ENCODE measurements at regions not wholly inside any gene's neighbourhood (a gene's known extent, or its start where the extent isn't known, plus 50 kb on each side); places are given as distances from the start of the nearest gene placed in this dataset.
A peak's percentile ranks its signal among the peaks of the same experiment; 100 is the strongest.

- peak in 1 of 2 experiments; percentile 30; a peak in 1 of 4 replicates for TF ChIP-seq HMGXB4 (CRISPR knock-in tag; IDR thresholded peaks at IDR 0.05; ENCODE audit: borderline replicate concordance in 1 of 2, low read depth in 1 of 2)
- 0 out of 2 replicates have a peak, but pooled peaks have one; percentile 16 for TF ChIP-seq ZNF543 (CRISPR knock-in tag; IDR thresholded peaks at IDR 0.05)
Observed at GRCh38 chr1:234769284-234769985, 159.5 kb upstream of the IRF2BP2 start (continued).

- ChIA-PET CTCF (ENCODE audit: low intra/inter-chr PET ratio, low total read pairs) (no interaction called here), POLR2A (interaction anchor here (0.7 to 9.3 kb wide), 23 partner anchors 8 to 315 kb away, joined by 3 to 97 read pairs (median 5); no protein-coding TSS in a partner anchor)
- DNase-seq (ENCODE audit: low spot score) (peak; percentile 78), ATAC-seq (peak; percentile 69), FAIRE-seq (peak; percentile 81)
- in situ Hi-C loops (cut with HindIII; ENCODE audit: extremely low pct_ligation_motif_present, low pct_unique_long_range_greater_than_20kb) = no loop called here
- Histone ChIP-seq H2AFZ (ENCODE audit: low read length) (no peak overlapping the region), H3K27ac (ENCODE audit: extremely low read length, insufficient read depth, low read length) (peak overlapping the region; percentile 79), H3K79me2 (ENCODE audit: insufficient read depth, low read length) (no peaks in the 10 kb centered on the region), H3K4me1 (ENCODE audit: insufficient read depth, low read length) (peaks cover 92% of the 10 kb centered on the region), H4K20me1 (ENCODE audit: insufficient read depth, low read length) (no peaks in the 10 kb centered on the region), H3K4me3 (replicated peaks in 1 of 3; ENCODE audit: insufficient read depth in 1 of 3, low read depth in 2 of 3, low read length in 3 of 3) (peak overlapping the region; percentile 27 to 59 (median 34); a peak in 5 of 6 replicates), H3K27me3 (ENCODE audit: control insufficient read depth in 1 of 2, insufficient read depth in 2 of 2, low read length in 2 of 2) (no peaks in the 10 kb centered on the region), H3K9me3 (ENCODE audit: low read length) (no peaks in the 10 kb centered on the region), H3K9ac (ENCODE audit: insufficient read depth, low read depth, low read length) (peak overlapping the region; percentile 68), H3K4me2 (ENCODE audit: low read depth, low read length) (peak overlapping the region; percentile 78), H3K36me3 (replicated peaks in 1 of 2; ENCODE audit: control insufficient read depth in 1 of 2, insufficient read depth in 2 of 2, low read length in 2 of 2) (no peaks in the 10 kb centered on the region)
- 15% methylated on average over 10 of the region's 16 CpGs for WGBS (ENCODE audit: low lambda C conversion rate)
- intact Hi-C loops (cut with micrococcal nuclease; ENCODE audit: unreplicated experiment) = loop anchor here (1.0 to 2.0 kb wide), 2 partner anchors 37 to 44 kb away; no protein-coding TSS in a partner anchor
- BruUV-seq (replicated peaks) = no TSS peak
- TF ChIP-seq ZGPAT (CRISPR knock-in tag; IDR thresholded peaks at IDR 0.05) (peak; percentile 52; the same call in 1 of the 2 replicates), NR0B2 (CRISPR knock-in tag; IDR thresholded peaks at IDR 0.05) (no peak), PHF5A (CRISPR knock-in tag; IDR thresholded peaks at IDR 0.05; ENCODE audit: low read depth, unreplicated experiment) (no peak), CBX5 (CRISPR knock-in tag; IDR thresholded peaks at IDR 0.05; ENCODE audit: borderline replicate concordance) (no peak; the same call in 1 of the 2 replicates), FOXO4 (CRISPR knock-in tag; conservative IDR thresholded peaks at IDR 0.05) (no peak), SOX6 (IDR thresholded peaks at IDR 0.05) (no peak), SOX6 (CRISPR knock-in tag; IDR thresholded peaks at IDR 0.05) (peak; percentile 56), MXD1 (CRISPR knock-in tag; IDR thresholded peaks at IDR 0.05) (no peak), CBFB (CRISPR knock-in tag; IDR thresholded peaks at IDR 0.05) (no peak), ZNF33B (CRISPR knock-in tag; IDR thresholded peaks at IDR 0.05) (no peak; the same call in 1 of the 2 replicates), SRSF4 (IDR thresholded peaks at IDR 0.05; ENCODE audit: low read depth, low read length, poor library complexity, severe bottlenecking) (no peak), GATA4 (IDR thresholded peaks at IDR 0.05; ENCODE audit: borderline replicate concordance, low read depth) (no peak), KDM6A (CRISPR knock-in tag; IDR thresholded peaks at IDR 0.05; ENCODE audit: low read depth) (no peak)
Observed at GRCh38 chr1:234768569-234769283, 158.7 kb upstream of the IRF2BP2 start.
